ENCODE measurements at regions not wholly inside any gene's neighbourhood (a gene's known extent, or its start where the extent isn't known, plus 50 kb on each side); places are given as distances from the start of the nearest gene placed in this dataset.

DNA sequence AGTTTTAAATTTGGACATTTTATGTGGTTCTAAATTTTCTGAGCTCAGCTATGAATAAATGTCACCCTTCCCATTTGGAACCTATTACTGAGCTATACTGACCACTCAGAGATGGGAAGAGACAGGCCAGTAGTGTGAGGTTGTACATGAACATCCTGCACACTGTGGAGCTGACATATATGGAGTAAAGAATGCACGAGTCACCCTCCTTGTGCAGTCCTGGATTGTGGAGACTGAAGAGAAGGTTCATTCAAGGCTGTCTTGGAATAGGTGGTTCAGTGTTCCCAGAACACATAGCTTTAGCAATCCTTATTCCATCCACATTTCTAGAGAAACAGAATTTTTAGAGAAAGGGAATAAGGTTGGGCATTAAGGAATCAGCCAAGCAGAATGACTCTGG lies 50.3 kb upstream of the OGFRL1 start:
- TF ChIP-seq, protein P1, sequence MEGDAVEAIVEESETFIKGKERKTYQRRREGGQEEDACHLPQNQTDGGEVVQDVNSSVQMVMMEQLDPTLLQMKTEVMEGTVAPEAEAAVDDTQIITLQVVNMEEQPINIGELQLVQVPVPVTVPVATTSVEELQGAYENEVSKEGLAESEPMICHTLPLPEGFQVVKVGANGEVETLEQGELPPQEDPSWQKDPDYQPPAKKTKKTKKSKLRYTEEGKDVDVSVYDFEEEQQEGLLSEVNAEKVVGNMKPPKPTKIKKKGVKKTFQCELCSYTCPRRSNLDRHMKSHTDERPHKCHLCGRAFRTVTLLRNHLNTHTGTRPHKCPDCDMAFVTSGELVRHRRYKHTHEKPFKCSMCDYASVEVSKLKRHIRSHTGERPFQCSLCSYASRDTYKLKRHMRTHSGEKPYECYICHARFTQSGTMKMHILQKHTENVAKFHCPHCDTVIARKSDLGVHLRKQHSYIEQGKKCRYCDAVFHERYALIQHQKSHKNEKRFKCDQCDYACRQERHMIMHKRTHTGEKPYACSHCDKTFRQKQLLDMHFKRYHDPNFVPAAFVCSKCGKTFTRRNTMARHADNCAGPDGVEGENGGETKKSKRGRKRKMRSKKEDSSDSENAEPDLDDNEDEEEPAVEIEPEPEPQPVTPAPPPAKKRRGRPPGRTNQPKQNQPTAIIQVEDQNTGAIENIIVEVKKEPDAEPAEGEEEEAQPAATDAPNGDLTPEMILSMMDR (IDR thresholded peaks at IDR 0.05) = no peak
- no peak for TF ChIP-seq POLR2A (IDR thresholded peaks at IDR 0.05)
- no peak for TF ChIP-seq POLR2AphosphoS5 (IDR thresholded peaks at IDR 0.05)

All from breast epithelium (tissue), 3 donors.